HUES48 (cell line): ENCODE measurements at regions not wholly inside any gene's neighbourhood (a gene's known extent, or its start where the extent isn't known, plus 50 kb on each side); places are given as distances from the start of the nearest gene placed in this dataset.

Source experiments
- H3K27ac ChIP-seq: one replicate; pipeline ENCODE4 v1.7.0; 2013; ENCODE audit warnings: low read depth, low read length, inconsistent platforms
- H3K27me3 ChIP-seq: 2 replicates; pipeline ENCODE4 v1.6.1; 2013; ENCODE audit warnings: mild to moderate bottlenecking, low read length; ENCODE audit not compliant: control insufficient read depth, insufficient read depth
- H3K36me3 ChIP-seq: 2 replicates; pipeline ENCODE4 v1.6.1; 2013; ENCODE audit warnings: low read length; ENCODE audit not compliant: control insufficient read depth, insufficient read depth
- H3K4me1 ChIP-seq: 2 replicates; pipeline ENCODE4 v1.6.1; 2013; ENCODE audit warnings: mild to moderate bottlenecking, low read length; ENCODE audit not compliant: control insufficient read depth, insufficient read depth
- H3K4me3 ChIP-seq: 2 replicates; pipeline ENCODE4 v1.5.1; 2013; ENCODE audit warnings: mild to moderate bottlenecking, low read depth, low read length
- H3K9ac ChIP-seq: 2 replicates; pipeline ENCODE4 v1.6.1; 2013; ENCODE audit warnings: mild to moderate bottlenecking, low read depth, low read length, moderate library complexity
- H3K9me3 ChIP-seq: 2 replicates; pipeline ENCODE4 v1.6.1; 2013; ENCODE audit warnings: low read length; ENCODE audit not compliant: control insufficient read depth, insufficient read depth

DNA sequence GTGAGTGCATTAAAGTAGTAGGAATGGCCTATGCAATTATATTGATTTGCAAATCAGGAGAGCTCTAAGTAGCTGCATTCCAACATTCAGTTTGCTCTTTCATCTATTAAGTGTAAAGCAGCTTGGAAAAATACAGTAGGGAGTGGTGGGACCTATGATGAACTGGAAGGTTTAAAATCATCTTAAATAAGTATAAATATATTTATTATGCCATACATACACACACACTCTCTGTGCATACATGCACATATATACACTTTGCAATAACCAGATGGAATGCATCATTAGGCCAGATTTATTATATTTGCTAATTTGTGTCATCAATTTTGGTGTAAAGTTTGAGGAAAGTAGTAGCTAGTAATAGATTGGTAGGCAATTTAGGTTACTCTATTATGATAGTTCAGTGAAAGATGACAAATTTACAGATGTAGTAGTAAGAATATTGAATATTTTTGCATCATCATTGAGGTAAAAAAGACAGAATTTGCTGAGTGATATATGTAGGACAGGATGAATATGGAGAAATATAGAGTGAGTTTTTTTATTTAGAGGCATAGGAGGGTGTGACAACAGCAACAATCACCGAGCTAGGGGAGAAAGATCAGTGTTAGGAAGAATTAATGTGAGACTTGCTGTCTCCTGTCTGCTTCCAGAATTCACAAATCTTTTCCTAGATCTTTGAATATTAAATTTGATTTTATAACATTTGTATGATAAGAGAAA is 961.0 kb upstream of the CDH2 start:
- Histone ChIP-seq H3K4me3 (peak overlapping the region; percentile 24; the same call in 1 of the 2 replicates), H3K27ac (no peak overlapping the region), H3K4me1 (peaks cover 16% of the 10 kb centered on the region), H3K9ac (no peak overlapping the region), H3K27me3 (no peaks in the 10 kb centered on the region), H3K36me3 (no peaks in the 10 kb centered on the region), H3K9me3 (no peaks in the 10 kb centered on the region)

DNA sequence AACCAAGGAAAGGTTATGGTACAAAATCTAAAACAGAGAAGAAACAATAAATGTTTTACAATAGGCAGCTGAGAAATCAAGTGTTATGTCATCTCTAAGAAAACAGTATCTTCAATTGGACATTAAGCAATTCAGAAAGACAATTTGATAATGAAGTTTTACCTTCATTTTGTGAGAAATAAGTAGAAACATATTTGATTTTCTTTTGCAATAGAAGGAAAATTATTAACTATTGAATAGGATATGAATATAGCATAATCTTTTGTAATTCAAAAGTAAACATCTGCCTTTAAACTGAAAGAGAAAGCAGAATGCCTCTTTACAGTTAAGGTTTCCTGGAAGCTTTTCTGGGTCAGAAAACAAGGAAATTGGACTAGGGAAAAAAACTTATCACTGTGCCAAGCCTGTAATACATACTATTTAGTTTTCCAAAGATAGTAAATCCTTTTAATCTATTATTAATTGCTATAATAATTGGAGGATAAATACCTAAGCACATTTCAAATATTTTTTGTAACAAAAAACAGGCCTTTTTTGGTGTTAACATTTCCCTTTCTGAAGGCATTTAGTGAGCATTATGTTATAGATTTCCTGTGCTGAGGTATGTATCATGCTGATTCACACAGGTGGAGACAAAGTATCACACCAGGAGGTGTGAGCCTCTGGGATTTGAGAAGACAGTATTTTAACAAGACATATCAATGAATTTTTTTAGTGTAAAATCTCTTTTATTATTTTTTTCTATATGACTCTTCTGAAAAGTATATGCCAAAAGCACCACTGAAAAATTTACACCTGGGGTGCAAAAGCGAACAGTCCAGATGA is 947.0 kb upstream of the CDH2 start:
- peaks cover 21% of the 10 kb centered on the region for H3K4me1 ChIP-seq
- H3K4me3 ChIP-seq = no peak overlapping the region
- H3K27me3 ChIP-seq = no peaks in the 10 kb centered on the region
- no peaks in the 10 kb centered on the region for H3K9me3 ChIP-seq
- no peaks in the 10 kb centered on the region for H3K36me3 ChIP-seq
- no peak overlapping the region for H3K9ac ChIP-seq
- peak overlapping the region; percentile 53 for H3K27ac ChIP-seq

DNA sequence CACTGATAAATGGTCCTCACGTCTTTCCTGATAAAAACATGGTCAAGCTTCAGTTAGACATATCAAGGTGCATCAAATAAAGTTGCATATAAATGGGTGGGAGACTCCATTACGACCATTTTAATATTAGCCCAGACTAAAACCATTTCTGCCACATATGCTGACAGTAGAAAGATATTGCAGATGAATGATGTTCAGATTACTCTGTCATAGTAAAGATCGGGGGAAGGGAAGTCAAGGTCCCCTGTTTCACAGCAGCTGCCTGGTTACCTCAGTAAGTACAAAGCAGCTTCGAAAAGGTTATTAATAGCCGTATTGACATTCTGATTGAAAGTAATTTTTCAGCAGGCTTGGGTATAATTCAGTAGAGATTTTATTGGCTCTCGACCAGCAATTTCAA is 927.7 kb upstream of the CDH2 start:
- peaks cover 5% of the 10 kb centered on the region for H3K4me1 ChIP-seq
- H3K36me3 ChIP-seq = no peaks in the 10 kb centered on the region
- no peak overlapping the region for H3K4me3 ChIP-seq
- H3K9me3 ChIP-seq = no peaks in the 10 kb centered on the region
- no peaks in the 10 kb centered on the region for H3K27me3 ChIP-seq
- H3K9ac ChIP-seq = no peak overlapping the region
- H3K27ac ChIP-seq = no peak overlapping the region

DNA sequence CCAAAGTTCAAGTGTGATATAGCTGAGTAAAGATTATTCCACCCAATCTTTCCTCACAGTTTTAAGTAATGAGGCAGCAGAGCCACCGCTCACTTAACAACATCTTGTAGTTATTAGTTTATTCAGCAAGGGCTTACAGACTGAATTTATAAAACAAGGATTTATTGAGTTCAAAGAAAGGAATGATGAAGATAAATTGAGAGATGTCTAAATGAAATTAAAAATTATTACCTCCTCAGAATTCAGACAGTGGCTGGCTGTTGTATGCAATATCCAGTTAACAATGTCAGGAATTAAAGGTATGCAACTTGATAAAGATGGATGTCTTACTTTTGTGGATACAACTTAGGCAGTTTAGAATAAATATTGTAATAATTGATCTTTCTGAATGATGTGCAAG is 927.3 kb upstream of the CDH2 start:
- H3K27ac ChIP-seq = no peak overlapping the region
- H3K4me3 ChIP-seq = no peak overlapping the region
- no peak overlapping the region for H3K9ac ChIP-seq
- no peaks in the 10 kb centered on the region for H3K27me3 ChIP-seq
- no peaks in the 10 kb centered on the region for H3K9me3 ChIP-seq
- H3K36me3 ChIP-seq = no peaks in the 10 kb centered on the region
- H3K4me1 ChIP-seq = peaks cover 5% of the 10 kb centered on the region

DNA sequence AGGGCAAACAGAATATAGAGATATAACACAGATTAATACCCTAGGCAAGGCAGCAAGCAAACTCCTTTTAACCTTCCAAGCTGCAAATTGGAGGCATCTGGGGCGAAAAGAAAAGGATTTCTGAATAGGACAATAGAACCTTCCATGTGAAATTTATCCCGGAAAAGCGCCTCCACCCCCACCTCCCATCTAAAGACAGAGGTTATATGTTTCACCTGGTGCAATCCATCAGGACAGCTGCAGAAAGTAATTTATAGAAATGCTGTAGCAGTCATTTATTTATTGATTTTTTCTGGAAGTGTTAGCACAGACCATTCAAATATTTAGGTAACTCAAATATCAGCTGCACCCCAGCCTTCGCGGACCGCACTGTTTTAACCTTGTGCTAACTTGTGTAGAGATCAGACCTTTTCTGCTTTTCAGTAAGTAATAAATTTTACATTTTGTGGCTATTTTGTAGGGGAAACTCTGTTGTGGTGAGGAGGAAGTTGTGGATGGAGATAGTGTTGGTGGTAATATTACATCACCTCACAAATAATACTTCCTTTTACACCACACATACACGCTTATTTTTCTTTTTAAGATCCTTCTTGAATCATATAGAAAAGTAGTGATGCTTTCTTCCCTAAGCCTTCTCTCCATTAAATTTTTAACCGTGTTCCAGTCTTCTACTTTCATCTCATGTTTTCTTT is 919.3 kb upstream of the CDH2 start:
- H3K9ac ChIP-seq = no peak overlapping the region
- no peaks in the 10 kb centered on the region for H3K36me3 ChIP-seq
- H3K4me1 ChIP-seq = peaks cover 7% of the 10 kb centered on the region
- no peaks in the 10 kb centered on the region for H3K27me3 ChIP-seq
- H3K9me3 ChIP-seq = no peaks in the 10 kb centered on the region
- H3K27ac ChIP-seq = no peak overlapping the region
- H3K4me3 ChIP-seq = no peak overlapping the region

DNA sequence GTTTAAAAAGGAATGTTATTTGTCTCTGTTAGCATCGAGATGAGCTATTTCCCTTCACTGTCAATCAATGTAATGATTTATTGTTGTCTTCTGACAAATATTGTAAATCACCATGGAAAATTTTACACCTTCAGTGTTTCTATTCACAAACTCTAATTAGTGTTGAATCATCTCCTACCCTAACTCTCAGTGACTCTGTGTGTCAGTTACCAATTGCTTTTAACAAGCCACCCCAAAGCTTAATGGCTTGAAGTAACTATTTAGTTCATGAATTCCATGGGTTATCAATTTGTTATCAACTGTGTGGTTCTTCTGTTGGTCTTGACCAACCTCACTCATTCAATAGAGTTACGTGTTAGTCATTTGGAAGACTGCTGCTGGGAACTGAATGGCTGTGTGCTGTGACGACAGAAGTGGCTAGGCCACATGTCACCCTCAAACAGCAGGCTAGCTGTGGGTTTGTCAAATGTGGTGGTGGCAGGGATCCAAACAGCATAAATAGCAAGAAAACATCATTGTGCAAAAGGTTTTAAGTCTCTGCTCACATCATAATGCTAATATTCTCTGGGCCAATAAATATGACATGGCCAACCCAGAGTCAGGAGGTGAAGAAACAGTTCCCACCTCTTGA is 910.8 kb upstream of the CDH2 start:
- Histone ChIP-seq H3K4me1 (peaks cover 16% of the 10 kb centered on the region), H3K9me3 (no peaks in the 10 kb centered on the region), H3K27me3 (no peaks in the 10 kb centered on the region), H3K36me3 (no peaks in the 10 kb centered on the region), H3K9ac (no peak overlapping the region), H3K4me3 (no peak overlapping the region), H3K27ac (no peak overlapping the region)

DNA sequence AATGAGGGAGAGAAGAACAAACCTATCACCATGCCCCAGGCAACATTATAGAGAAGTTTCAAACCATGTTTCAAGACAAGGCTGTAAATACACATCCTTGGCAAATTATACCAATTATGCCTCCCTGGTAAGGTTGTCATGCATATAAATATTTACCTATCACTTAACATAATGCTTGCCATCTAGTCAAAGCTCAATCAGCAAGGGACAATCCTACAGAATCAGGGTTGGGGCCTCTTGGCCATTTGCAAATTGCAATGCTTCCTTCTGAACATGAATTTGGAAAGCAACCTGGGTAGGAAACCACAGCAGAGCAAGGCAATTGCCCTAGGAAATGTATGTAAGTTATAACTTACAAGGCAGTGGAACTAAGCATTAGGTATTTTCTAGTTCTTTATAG is 907.2 kb upstream of the CDH2 start:
- Histone ChIP-seq H3K36me3 (no peaks in the 10 kb centered on the region), H3K27me3 (no peaks in the 10 kb centered on the region), H3K9ac (no peak overlapping the region), H3K27ac (no peak overlapping the region), H3K4me1 (peaks cover 4% of the 10 kb centered on the region; the same call in 1 of the 2 replicates), H3K9me3 (no peaks in the 10 kb centered on the region), H3K4me3 (no peak overlapping the region)

DNA sequence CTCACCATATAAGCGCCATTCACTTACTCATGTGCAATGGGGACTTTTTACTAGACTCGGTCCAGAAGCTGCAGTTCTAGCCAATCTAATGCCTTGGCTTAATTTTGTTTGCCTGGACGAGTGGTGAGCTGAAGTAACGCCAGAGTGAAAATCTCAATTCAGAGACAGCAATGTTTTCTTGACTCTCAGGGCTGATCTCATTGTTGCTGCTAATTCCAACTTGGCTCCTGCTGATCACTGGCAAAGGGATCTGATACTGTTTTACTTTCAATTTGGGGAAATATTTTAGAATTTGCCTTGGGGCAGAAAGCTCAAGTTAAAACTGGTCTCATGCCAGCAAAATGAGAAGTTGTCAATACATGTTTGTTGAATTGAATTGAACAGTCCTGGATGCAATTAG is 906.6 kb upstream of the CDH2 start:
- no peaks in the 10 kb centered on the region for H3K36me3 ChIP-seq
- H3K4me3 ChIP-seq = no peak overlapping the region
- no peaks in the 10 kb centered on the region for H3K27me3 ChIP-seq
- H3K4me1 ChIP-seq = peaks cover 3% of the 10 kb centered on the region; the same call in 1 of the 2 replicates
- no peak overlapping the region for H3K27ac ChIP-seq
- H3K9ac ChIP-seq = no peak overlapping the region
- no peaks in the 10 kb centered on the region for H3K9me3 ChIP-seq

DNA sequence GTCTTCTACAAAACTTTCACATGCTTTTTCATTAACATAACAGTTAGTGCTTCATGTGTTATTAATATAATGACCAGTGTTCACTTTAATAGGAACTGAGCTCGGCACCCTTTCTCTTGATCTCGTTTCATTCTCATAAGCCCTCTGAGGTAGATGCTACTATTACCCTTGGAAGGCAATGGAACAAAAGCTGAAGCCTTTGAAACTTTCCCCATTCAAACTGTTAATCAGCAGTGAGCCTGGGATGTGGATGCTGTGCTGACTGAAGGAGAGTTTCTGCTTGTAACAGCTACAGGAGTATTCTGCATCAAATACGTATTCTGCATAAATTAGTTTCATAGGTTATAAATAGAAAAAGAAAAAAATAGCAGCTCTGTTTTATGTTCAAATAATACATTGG is 904.0 kb upstream of the CDH2 start:
- H3K27me3 ChIP-seq = no peaks in the 10 kb centered on the region
- H3K4me1 ChIP-seq = peaks cover 3% of the 10 kb centered on the region; the same call in 1 of the 2 replicates
- no peaks in the 10 kb centered on the region for H3K36me3 ChIP-seq
- H3K4me3 ChIP-seq = no peak overlapping the region
- H3K9me3 ChIP-seq = no peaks in the 10 kb centered on the region
- H3K9ac ChIP-seq = no peak overlapping the region
- no peak overlapping the region for H3K27ac ChIP-seq

DNA sequence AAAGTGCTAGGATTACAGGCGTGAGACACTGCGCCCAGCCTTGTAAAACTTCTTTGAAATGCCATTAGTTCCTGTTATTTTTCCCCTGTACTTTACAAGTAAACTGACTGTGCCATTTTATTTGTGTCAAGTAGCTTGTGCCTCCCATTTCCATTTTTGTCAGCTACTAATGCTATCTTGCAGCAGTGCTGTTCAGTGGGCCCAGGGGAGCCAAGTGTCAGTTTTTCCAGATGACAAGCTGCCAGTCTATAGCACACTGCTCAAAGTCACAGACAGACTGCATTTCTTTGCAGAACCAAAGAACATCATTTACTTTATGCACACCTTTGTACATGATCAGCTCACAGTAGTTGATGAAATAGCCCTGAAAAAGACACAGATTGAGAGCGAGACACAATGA is 901.3 kb upstream of the CDH2 start:
- Histone ChIP-seq H3K9me3 (no peaks in the 10 kb centered on the region), H3K36me3 (no peaks in the 10 kb centered on the region), H3K4me1 (no peaks in the 10 kb centered on the region), H3K4me3 (no peak overlapping the region), H3K27me3 (no peaks in the 10 kb centered on the region), H3K27ac (no peak overlapping the region), H3K9ac (no peak overlapping the region)
